ENCODE measurements at regions not wholly inside any gene's neighbourhood (a gene's known extent, or its start where the extent isn't known, plus 50 kb on each side); places are given as distances from the start of the nearest gene placed in this dataset.
"Not testable (repeated sequence)": the region's sequence is repeated elsewhere in the genome, so short reads cannot be mapped to it uniquely, and the experiment has no call there.

DNA sequence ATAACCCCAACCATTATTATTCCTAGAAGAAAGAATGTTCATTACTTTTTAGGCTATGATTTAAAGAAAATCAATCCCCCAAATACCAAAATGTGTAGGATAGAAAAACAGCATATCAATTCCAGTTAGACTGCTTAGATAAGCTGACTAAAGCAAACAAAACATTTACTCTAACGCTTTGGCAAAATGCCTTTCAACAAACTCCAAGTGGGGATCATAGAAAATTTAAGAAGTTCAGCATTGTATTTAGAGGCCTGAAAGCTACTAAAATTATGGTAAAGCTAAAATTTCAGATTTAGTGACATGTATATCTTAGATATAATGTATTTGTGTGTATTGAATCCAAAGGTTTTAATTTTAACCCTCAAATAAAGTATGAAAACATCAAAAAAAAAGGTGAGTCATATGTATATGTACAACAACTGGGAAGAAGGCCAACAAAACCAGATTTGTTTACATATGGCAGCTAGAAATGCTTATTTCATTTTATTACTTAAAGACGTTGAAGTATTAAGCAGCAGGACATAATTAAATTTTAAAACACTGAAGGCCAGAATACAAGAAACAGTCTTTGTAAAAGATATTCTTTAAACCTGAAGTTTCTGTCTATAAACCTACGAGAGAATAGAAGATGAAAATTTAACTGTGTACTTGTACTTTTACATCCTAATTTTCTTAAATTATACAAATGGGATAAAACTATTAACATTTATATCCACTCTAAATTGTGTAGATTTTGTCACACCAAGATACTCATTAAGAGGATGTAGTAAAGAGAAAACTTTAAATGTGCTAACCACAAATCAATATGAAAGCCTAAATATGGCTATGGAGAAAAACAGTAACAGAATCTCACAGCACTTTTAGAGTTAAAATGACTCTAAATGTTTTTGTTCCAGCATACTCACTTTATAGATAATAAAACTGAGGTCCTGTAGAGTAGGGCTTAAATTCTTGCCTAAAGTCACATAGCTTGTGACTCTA lies 71.4 kb downstream of the SLC41A2 start:
- H3K9me1 ChIP-seq (replicated peaks; ENCODE audit: control insufficient read depth, extremely low read depth, insufficient read depth, low read length), result no peaks in the 10 kb centered on the region
- no peaks in the 10 kb centered on the region for H3K36me3 ChIP-seq (ENCODE audit: control insufficient read depth in 2 of 2, extremely low read depth in 1 of 2, insufficient read depth in 2 of 2, low read length in 2 of 2)
- H2AFZ ChIP-seq (ENCODE audit: low read depth, low read length), result no peak overlapping the region
- peaks cover 9% of the 10 kb centered on the region for H3K4me1 ChIP-seq (ENCODE audit: control insufficient read depth, extremely low read depth, insufficient read depth, low read length)
- BruUV-seq (replicated peaks), result no TSS peak
- no peaks in the 10 kb centered on the region for H3K9me3 ChIP-seq (replicated peaks; ENCODE audit: control insufficient read depth, insufficient read depth, low read length)
- H3K27me3 ChIP-seq (ENCODE audit: control insufficient read depth in 2 of 2, insufficient read depth in 2 of 2, low read length in 2 of 2), result no peaks in the 10 kb centered on the region
- no peak overlapping the region for H3K4me3 ChIP-seq (replicated peaks in 1 of 3; ENCODE audit: insufficient read depth in 1 of 3, low read depth in 1 of 3, low read length in 3 of 3)
- dilution Hi-C loops (cut with MboI; ENCODE audit: extremely low pct_ligation_motif_present, low sequenced_read_pairs) (no loop called here), intact Hi-C loops (cut with micrococcal nuclease) (no loop called here)
- no peak overlapping the region for H3K9ac ChIP-seq (replicated peaks; ENCODE audit: extremely low read depth, insufficient read depth, low read length)
- H3K27ac ChIP-seq (ENCODE audit: insufficient read depth, low read depth, low read length), result no peak overlapping the region
- DNase-seq (ENCODE audit: low read depth, low spot score) (peak; percentile 84), FAIRE-seq (peak; percentile 62)
- ChIA-PET POLR2A (interaction anchor here (0.6 kb wide), 1 partner anchor 22 kb away, joined by 3 read pairs; no protein-coding TSS in a partner anchor), CTCF (interaction anchor here (1.0 to 1.7 kb wide), 7 partner anchors 9 to 505 kb away, joined by 3 to 5 read pairs (median 3); no protein-coding TSS in a partner anchor)
- no peaks in the 10 kb centered on the region for H3K79me2 ChIP-seq (ENCODE audit: control insufficient read depth, insufficient read depth, low read length)
- TF ChIP-seq, protein P1, sequence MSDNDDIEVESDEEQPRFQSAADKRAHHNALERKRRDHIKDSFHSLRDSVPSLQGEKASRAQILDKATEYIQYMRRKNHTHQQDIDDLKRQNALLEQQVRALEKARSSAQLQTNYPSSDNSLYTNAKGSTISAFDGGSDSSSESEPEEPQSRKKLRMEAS (IDR thresholded peaks at IDR 0.05; ENCODE audit: insufficient read depth, insufficient read length), result no peak
- TF ChIP-seq JUN (IDR thresholded peaks at IDR 0.05; ENCODE audit: borderline replicate concordance, insufficient read depth, insufficient read length, low read depth), result peak; percentile 39
- peak; percentile 55 for TF ChIP-seq FOS (IDR thresholded peaks at IDR 0.05; ENCODE audit: borderline replicate concordance, insufficient read depth, low read length)
- peak overlapping the region; percentile 78 for H3K4me2 ChIP-seq (ENCODE audit: insufficient read depth, low read length)
- no peaks in the 10 kb centered on the region for H4K20me1 ChIP-seq (replicated peaks; ENCODE audit: control insufficient read depth, extremely low read depth, insufficient read depth, low read length)

DNA sequence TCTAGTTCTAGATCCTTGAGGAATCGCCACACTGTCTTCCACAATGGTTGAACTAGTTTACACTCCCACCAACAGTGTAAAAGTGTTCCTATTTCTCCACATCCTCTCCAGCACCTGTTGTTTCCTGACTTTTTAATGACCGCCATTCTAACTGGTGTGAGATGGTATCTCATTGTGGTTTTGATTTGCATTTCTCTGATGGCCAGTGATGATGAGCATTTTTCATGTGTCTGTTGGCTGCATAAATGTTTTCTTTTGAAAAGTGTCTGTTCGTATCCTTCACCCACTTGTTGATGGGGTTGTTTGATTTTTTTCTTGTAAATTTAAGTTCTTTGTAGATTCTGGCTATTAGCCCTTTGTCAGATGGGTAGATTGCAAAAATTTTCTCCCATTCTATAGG lies 79.2 kb downstream of the SLC41A2 start:
- H3K4me1 ChIP-seq (ENCODE audit: control insufficient read depth, extremely low read depth, insufficient read depth, low read length); H3K9me1 ChIP-seq (replicated peaks; ENCODE audit: control insufficient read depth, extremely low read depth, insufficient read depth, low read length); H3K4me3 ChIP-seq (replicated peaks in 1 of 3; ENCODE audit: insufficient read depth in 1 of 3, low read depth in 1 of 3, low read length in 3 of 3); H3K9ac ChIP-seq (replicated peaks; ENCODE audit: extremely low read depth, insufficient read depth, low read length); H3K4me2 ChIP-seq (ENCODE audit: insufficient read depth, low read length); H3K79me2 ChIP-seq (ENCODE audit: control insufficient read depth, insufficient read depth, low read length); H3K27ac ChIP-seq (ENCODE audit: insufficient read depth, low read depth, low read length); H3K27me3 ChIP-seq (ENCODE audit: control insufficient read depth in 2 of 2, insufficient read depth in 2 of 2, low read length in 2 of 2); H4K20me1 ChIP-seq (replicated peaks; ENCODE audit: control insufficient read depth, extremely low read depth, insufficient read depth, low read length); dilution Hi-C loops (cut with MboI; ENCODE audit: extremely low pct_ligation_motif_present, low sequenced_read_pairs); FAIRE-seq; H3K36me3 ChIP-seq (ENCODE audit: control insufficient read depth in 2 of 2, extremely low read depth in 1 of 2, insufficient read depth in 2 of 2, low read length in 2 of 2); H2AFZ ChIP-seq (ENCODE audit: low read depth, low read length); DNase-seq (ENCODE audit: low read depth, low spot score); POLR2A ChIA-PET; H3K9me3 ChIP-seq (replicated peaks; ENCODE audit: control insufficient read depth, insufficient read depth, low read length); BruUV-seq (replicated peaks): not testable (repeated sequence)
- intact Hi-C loops (cut with micrococcal nuclease), result loop anchor here (5.0 kb wide), 1 partner anchor 173 kb away; no protein-coding TSS in a partner anchor
- CTCF ChIA-PET, result interaction anchor here (2.1 kb wide), 1 partner anchor 497 kb away, joined by 9 read pairs; no protein-coding TSS in a partner anchor

Measured in endothelial cell of umbilical vein (primary cell).